ENCODE measurements at regions not wholly inside any gene's neighbourhood (a gene's known extent, or its start where the extent isn't known, plus 50 kb on each side); places are given as distances from the start of the nearest gene placed in this dataset.

- no peak for TF ChIP-seq EZH2phosphoT487 (IDR thresholded peaks at IDR 0.05; ENCODE audit: borderline replicate concordance)
- TF ChIP-seq, protein P1, sequence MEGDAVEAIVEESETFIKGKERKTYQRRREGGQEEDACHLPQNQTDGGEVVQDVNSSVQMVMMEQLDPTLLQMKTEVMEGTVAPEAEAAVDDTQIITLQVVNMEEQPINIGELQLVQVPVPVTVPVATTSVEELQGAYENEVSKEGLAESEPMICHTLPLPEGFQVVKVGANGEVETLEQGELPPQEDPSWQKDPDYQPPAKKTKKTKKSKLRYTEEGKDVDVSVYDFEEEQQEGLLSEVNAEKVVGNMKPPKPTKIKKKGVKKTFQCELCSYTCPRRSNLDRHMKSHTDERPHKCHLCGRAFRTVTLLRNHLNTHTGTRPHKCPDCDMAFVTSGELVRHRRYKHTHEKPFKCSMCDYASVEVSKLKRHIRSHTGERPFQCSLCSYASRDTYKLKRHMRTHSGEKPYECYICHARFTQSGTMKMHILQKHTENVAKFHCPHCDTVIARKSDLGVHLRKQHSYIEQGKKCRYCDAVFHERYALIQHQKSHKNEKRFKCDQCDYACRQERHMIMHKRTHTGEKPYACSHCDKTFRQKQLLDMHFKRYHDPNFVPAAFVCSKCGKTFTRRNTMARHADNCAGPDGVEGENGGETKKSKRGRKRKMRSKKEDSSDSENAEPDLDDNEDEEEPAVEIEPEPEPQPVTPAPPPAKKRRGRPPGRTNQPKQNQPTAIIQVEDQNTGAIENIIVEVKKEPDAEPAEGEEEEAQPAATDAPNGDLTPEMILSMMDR (conservative IDR thresholded peaks at IDR 0.05; ENCODE audit: low read length), result no peak
Observed at GRCh38 chr10:60572511-60573194, 183.0 kb upstream of the ANK3 start.
